RKO (cell line): ENCODE measurements at regions not wholly inside any gene's neighbourhood (a gene's known extent, or its start where the extent isn't known, plus 50 kb on each side); places are given as distances from the start of the nearest gene placed in this dataset.
A peak's percentile ranks its signal among the peaks of the same experiment; 100 is the strongest.

Source experiments
- DNase-seq: peaks from one replicate; pipeline ENCODE4 v3.0.0-alpha.2; 2016; ENCODE audit warnings: low spot score

GRCh38 chr3:187618722-187619121, 51.5 kb downstream of the SST start:
- no peak for DNase-seq

GRCh38 chr3:187617213-187617612, 53.0 kb downstream of the SST start:
- no peak for DNase-seq

- peak; percentile 74 for DNase-seq
These were observed 53.8 kb downstream of the SST start for GRCh38 chr3:187616307-187616972.

GRCh38 chr3:187615630-187616029, 54.6 kb downstream of the SST start:
- no peak for DNase-seq

- no peak for DNase-seq
These were observed 57.5 kb downstream of the SST start for GRCh38 chr3:187612656-187613055.

- no peak for DNase-seq
These were observed 59.1 kb downstream of the SST start for GRCh38 chr3:187610981-187611511.

- DNase-seq: no peak
These were observed 75.9 kb downstream of the SST start for GRCh38 chr3:187594272-187594671.

- DNase-seq: no peak
These were observed 76.7 kb downstream of the SST start for GRCh38 chr3:187593451-187593850.

GRCh38 chr3:187590861-187591576, 79.2 kb downstream of the SST start:
- no peak for DNase-seq

- DNase-seq: no peak
These were observed 83.1 kb downstream of the SST start for GRCh38 chr3:187587076-187587475.

GRCh38 chr3:187586226-187586625, 84.0 kb downstream of the SST start:
- no peak for DNase-seq

- no peak for DNase-seq
These were observed 97.8 kb downstream of the SST start for GRCh38 chr3:187572441-187572840.

GRCh38 chr3:187571701-187572100, 98.5 kb downstream of the SST start:
- DNase-seq: no peak

- no peak for DNase-seq
These were observed 99.4 kb downstream of the SST start for GRCh38 chr3:187570776-187571175.

GRCh38 chr3:187568171-187568570, 102.0 kb downstream of the SST start:
- DNase-seq: no peak

- no peak for DNase-seq
These were observed 102.5 kb downstream of the SST start for GRCh38 chr3:187567661-187568121.

GRCh38 chr3:187567021-187567420, 103.2 kb downstream of the SST start:
- DNase-seq: no peak

GRCh38 chr3:187565701-187566100, 104.5 kb downstream of the SST start:
- no peak for DNase-seq

GRCh38 chr3:187558990-187559389, 111.2 kb downstream of the SST start:
- DNase-seq: no peak

- no peak for DNase-seq
These were observed 118.8 kb downstream of the SST start for GRCh38 chr3:187551416-187551815.

- no peak for DNase-seq
These were observed 119.7 kb downstream of the SST start for GRCh38 chr3:187550446-187550845.

- DNase-seq: no peak
These were observed 124.8 kb downstream of the SST start for GRCh38 chr3:187545366-187545765.

- DNase-seq: no peak
These were observed 125.9 kb downstream of the SST start for GRCh38 chr3:187544326-187544725.
